OCI-LY3 (cell line): ENCODE measurements at regions not wholly inside any gene's neighbourhood (a gene's known extent, or its start where the extent isn't known, plus 50 kb on each side); places are given as distances from the start of the nearest gene placed in this dataset.
"Not testable (repeated sequence)": the region's sequence is repeated elsewhere in the genome, so short reads cannot be mapped to it uniquely, and the experiment has no call there.

Experiments used
- H2AFZ ChIP-seq: fragments of 200-600, 300-600 bp; shearing (Covaris generic); 2 replicates; pipeline ENCODE4 v1.6.0; 2014; ENCODE audit warnings: antibody characterized with exemption, low read depth, low read length
- H3K27ac ChIP-seq: fragments of 200-600, 300-600 bp; sonication (generic); 2 replicates; pipeline ENCODE4 v1.5.1; 2014; ENCODE audit warnings: mild to moderate bottlenecking, low read length, moderate library complexity, mixed read lengths
- H3K27me3 ChIP-seq: fragments of 200-600, 300-600 bp; sonication (generic); 2 replicates; pipeline ENCODE4 v1.6.1; 2014; ENCODE audit warnings: low read depth, low read length, mixed read lengths
- H3K36me3 ChIP-seq: fragments of 200-600, 300-600 bp; sonication (generic); replicated peaks from 2 replicates; pipeline ENCODE3; 2014; ENCODE audit warnings: low read depth, low read length, mixed read lengths
- H3K4me1 ChIP-seq: fragments of 300-600, 200-600 bp; sonication (generic); 2 replicates; pipeline ENCODE4 v1.6.1; 2014; ENCODE audit warnings: low read length, mixed read lengths
- H3K4me2 ChIP-seq: fragments of 200-600, 300-600 bp; sonication (generic); 2 replicates; pipeline ENCODE4 v1.6.1; 2014; ENCODE audit warnings: low read length, mixed read lengths
- H3K4me3 ChIP-seq: fragments of 300-600, 200-600 bp; sonication (generic); 2 replicates; pipeline ENCODE4 v1.5.1; 2014; ENCODE audit warnings: antibody characterized with exemption, mild to moderate bottlenecking, low read length, moderate library complexity
- H3K79me2 ChIP-seq: fragments of 300-600, 200-600 bp; shearing (Covaris generic); 2 replicates; pipeline ENCODE4 v1.6.1; 2014; ENCODE audit warnings: mild to moderate bottlenecking, low read length, mixed read lengths
- H3K9ac ChIP-seq: fragments of 300-600, 200-600 bp; shearing (Covaris generic); 2 replicates; pipeline ENCODE4 v1.6.0; 2014; ENCODE audit warnings: mild to moderate bottlenecking, low read length, moderate library complexity
- H3K9me3 ChIP-seq: fragments of 200-600, 300-600 bp; shearing (Covaris generic); 2 replicates; pipeline ENCODE4 v1.6.1; 2014; ENCODE audit warnings: low read length, mixed read lengths; ENCODE audit not compliant: insufficient read depth
- H4K20me1 ChIP-seq: fragments of 200-600, 300-600 bp; sonication (generic); 2 replicates; pipeline ENCODE4 v1.6.1; 2016; ENCODE audit warnings: low read length, mixed read lengths; ENCODE audit not compliant: insufficient read depth
- EZH2phosphoT487 ChIP-seq: fragments of 200-600 bp; shearing (Covaris generic); IDR thresholded peaks from 2 replicates; pipeline ENCODE4 v1.6.1; 2018; ENCODE audit warnings: antibody characterized with exemption, mixed run types, low read depth
- TF ChIP-seq, protein P1 (sequence below): fragments of 200-600, 300-600 bp; sonication (generic); IDR thresholded peaks from 2 replicates; pipeline ENCODE4 v1.5.1; 2014; ENCODE audit warnings: antibody characterized with exemption, low read length, low read depth

DNA sequence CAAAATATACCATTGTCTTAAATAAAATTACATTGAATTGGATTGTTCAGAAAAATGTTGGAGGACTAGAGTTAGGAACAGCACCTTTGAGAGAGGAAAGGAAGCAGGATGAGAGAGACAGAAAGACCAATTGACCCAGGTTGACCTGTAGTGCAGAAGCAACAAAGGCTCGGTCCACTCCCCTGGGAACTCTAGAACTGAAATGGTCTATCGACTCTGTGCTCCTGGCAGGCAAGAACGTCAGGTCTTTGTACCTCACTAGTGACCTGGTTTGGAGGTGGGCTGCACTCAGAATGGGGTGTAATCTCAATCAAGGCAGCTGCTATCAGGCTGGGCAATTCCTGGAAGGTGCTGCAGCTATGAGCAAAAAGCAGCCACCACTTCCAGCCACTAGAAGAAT is 110.8 kb downstream of the FAM174A start:
- H3K4me2 ChIP-seq = no peak overlapping the region
- no peaks in the 10 kb centered on the region for H3K4me1 ChIP-seq
- H3K27ac ChIP-seq = no peak overlapping the region
- no peak overlapping the region for H2AFZ ChIP-seq
- no peak for TF ChIP-seq EZH2phosphoT487
- no peaks in the 10 kb centered on the region for H3K9me3 ChIP-seq
- H3K79me2 ChIP-seq = no peaks in the 10 kb centered on the region
- H4K20me1 ChIP-seq = no peaks in the 10 kb centered on the region
- H3K9ac ChIP-seq = no peak overlapping the region
- no peaks in the 10 kb centered on the region for H3K27me3 ChIP-seq
- no peak overlapping the region for H3K4me3 ChIP-seq
- H3K36me3 ChIP-seq = no peaks in the 10 kb centered on the region

DNA sequence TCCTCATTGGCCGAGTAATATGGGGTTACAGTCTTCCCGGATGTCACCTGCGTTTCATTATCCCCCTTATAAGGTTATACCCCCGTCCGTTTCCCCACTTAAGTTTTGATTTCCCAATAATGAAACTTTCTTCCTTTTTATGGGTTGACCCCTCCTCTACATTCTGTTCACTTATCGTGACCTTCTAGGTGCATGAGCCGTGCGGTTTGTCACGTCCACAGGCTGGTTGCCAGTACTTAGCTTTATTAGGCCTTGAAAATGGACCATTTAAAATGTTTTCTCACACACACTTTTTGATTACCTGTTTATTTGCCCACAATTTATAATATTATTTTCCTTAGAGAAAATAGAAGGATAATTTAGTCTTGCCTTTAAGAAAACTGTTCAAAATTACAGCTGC is 111.5 kb downstream of the FAM174A start:
- TF ChIP-seq, protein P1, sequence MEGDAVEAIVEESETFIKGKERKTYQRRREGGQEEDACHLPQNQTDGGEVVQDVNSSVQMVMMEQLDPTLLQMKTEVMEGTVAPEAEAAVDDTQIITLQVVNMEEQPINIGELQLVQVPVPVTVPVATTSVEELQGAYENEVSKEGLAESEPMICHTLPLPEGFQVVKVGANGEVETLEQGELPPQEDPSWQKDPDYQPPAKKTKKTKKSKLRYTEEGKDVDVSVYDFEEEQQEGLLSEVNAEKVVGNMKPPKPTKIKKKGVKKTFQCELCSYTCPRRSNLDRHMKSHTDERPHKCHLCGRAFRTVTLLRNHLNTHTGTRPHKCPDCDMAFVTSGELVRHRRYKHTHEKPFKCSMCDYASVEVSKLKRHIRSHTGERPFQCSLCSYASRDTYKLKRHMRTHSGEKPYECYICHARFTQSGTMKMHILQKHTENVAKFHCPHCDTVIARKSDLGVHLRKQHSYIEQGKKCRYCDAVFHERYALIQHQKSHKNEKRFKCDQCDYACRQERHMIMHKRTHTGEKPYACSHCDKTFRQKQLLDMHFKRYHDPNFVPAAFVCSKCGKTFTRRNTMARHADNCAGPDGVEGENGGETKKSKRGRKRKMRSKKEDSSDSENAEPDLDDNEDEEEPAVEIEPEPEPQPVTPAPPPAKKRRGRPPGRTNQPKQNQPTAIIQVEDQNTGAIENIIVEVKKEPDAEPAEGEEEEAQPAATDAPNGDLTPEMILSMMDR = no peak
- H3K27me3 ChIP-seq = no peaks in the 10 kb centered on the region
- no peak overlapping the region for H2AFZ ChIP-seq
- no peaks in the 10 kb centered on the region for H3K4me1 ChIP-seq
- no peak overlapping the region for H3K27ac ChIP-seq
- H3K4me2 ChIP-seq = no peak overlapping the region
- H3K36me3 ChIP-seq = no peaks in the 10 kb centered on the region
- no peak overlapping the region for H3K9ac ChIP-seq
- H3K9me3 ChIP-seq = no peaks in the 10 kb centered on the region
- no peak overlapping the region for H3K4me3 ChIP-seq
- no peaks in the 10 kb centered on the region for H4K20me1 ChIP-seq
- no peaks in the 10 kb centered on the region for H3K79me2 ChIP-seq

DNA sequence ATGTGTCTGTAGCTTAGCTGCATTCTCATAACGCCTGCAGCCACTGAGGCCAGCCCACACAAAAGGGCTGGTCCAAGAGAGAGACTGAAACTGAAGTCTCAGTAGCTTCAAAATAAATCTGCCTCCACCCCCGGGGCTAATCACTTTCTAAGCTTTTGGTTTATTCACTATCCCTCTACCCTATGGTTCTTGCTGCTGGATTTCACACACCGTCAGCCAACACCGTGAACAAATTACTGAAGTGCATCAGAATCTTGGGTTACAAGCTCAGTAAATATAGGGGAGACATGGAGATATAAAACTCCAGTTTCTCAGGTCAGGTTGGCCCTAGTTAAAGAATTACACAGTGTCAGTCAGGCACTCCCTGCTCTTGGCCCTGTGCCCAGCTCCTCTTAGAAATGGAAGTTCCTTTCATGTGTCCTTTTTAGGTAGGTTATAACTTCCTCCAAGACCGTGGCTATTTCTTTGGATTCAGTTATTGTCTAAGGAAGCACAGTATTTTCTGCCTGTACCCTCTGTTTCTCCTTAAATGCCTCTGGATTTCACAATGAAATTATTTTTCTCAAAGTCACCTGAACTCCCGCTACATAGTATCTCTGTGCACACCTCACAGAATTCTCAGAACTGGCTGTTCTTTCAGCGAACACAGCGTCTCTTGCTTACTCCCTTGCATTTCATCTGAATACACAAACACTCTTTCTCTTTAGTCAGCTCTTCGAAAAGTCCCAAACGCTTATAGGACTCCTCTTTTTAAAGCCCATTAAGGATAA is 112.5 kb downstream of the FAM174A start:
- no peak overlapping the region for H3K9ac ChIP-seq

DNA sequence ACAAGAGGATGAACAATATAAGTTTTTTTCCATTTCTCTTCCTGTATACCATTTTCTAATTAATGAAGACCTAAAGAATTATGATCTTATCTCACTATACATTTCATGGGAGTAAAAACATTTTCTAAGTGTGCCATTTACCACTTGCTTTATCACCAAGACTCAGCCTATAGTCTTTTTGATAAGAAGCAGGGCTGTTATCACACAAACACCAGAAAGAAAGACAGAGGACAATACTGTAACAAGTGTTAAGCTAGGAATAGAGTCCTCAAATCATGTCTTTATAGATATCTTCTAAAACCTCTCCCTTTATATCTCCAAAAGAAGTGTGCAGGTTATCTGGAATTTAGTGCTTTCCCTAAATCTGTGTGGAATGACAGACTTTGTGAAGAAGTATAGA is 119.7 kb downstream of the FAM174A start:
- Histone ChIP-seq H3K4me2 (no peak overlapping the region), H4K20me1 (no peaks in the 10 kb centered on the region)
- no peak for TF ChIP-seq EZH2phosphoT487
- TF ChIP-seq, protein P1 = no peak

More for the DNA sequence above, 112.5 kb downstream of the FAM174A start:
- Histone ChIP-seq H3K4me3 (no peak overlapping the region), H3K9me3 (no peaks in the 10 kb centered on the region), H3K36me3 (no peaks in the 10 kb centered on the region), H3K4me2 (no peak overlapping the region), H2AFZ (no peak overlapping the region), H3K4me1 (no peaks in the 10 kb centered on the region), H3K27me3 (no peaks in the 10 kb centered on the region), H3K79me2 (no peaks in the 10 kb centered on the region), H3K27ac (no peak overlapping the region), H4K20me1 (no peaks in the 10 kb centered on the region)
- TF ChIP-seq EZH2phosphoT487 = no peak
- TF ChIP-seq, protein P1 = no peak

DNA sequence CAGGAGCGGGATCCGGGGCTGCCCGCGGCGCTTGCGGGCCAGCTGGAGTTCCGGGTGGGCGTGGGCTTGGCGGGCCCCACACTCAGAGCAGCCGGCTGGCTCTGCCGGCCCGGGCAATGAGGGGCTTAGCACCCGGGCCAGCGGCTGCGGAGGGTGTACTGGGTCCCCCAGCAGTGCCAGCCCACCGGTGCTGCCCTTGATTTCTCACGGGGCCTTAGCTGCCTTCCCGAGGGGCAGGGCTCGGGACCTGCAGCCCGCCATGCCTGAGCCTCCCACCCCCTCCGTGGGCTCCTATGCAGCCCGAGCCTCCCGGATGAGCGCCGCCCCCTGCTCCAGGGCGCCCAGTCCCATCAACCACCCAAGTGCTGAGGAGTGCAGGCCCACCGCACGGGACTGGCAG is 121.6 kb downstream of the FAM174A start:
- H3K27me3 ChIP-seq, H3K79me2 ChIP-seq, H3K9me3 ChIP-seq, H3K36me3 ChIP-seq, H3K9ac ChIP-seq, H2AFZ ChIP-seq, H4K20me1 ChIP-seq, H3K27ac ChIP-seq, H3K4me2 ChIP-seq, H3K4me3 ChIP-seq, H3K4me1 ChIP-seq: not testable (repeated sequence)

More for the DNA sequence above, 119.7 kb downstream of the FAM174A start:
- no peaks in the 10 kb centered on the region for H3K9me3 ChIP-seq
- no peak overlapping the region for H3K27ac ChIP-seq
- H3K36me3 ChIP-seq = no peaks in the 10 kb centered on the region
- no peak overlapping the region for H2AFZ ChIP-seq
- no peak overlapping the region for H3K9ac ChIP-seq
- H3K27me3 ChIP-seq = no peaks in the 10 kb centered on the region
- no peak overlapping the region for H3K4me3 ChIP-seq
- H3K4me1 ChIP-seq = no peaks in the 10 kb centered on the region
- no peaks in the 10 kb centered on the region for H3K79me2 ChIP-seq
